ENCODE measurements at regions not wholly inside any gene's neighbourhood (a gene's known extent, or its start where the extent isn't known, plus 50 kb on each side); places are given as distances from the start of the nearest gene placed in this dataset.

- TF ChIP-seq BHLHE40 (IDR thresholded peaks at IDR 0.05; ENCODE audit: low read length) (no peak), TFDP2 (CRISPR knock-in tag; IDR thresholded peaks at IDR 0.05) (no peak), CTCF (CRISPR knock-in tag; IDR thresholded peaks at IDR 0.05) (no peak), MED8 (CRISPR knock-in tag; IDR thresholded peaks at IDR 0.05; ENCODE audit: insufficient replicate concordance) (no peak), JUND (CRISPR knock-in tag; IDR thresholded peaks at IDR 0.05) (no peak), ZNF501 (CRISPR knock-in tag; IDR thresholded peaks at IDR 0.05) (no peak), BRCA1 (CRISPR knock-in tag; IDR thresholded peaks at IDR 0.05) (no peak), MAX (IDR thresholded peaks at IDR 0.05) (no peak), ZNF761 (CRISPR knock-in tag; conservative IDR thresholded peaks at IDR 0.05) (no peak)
These were observed 169.9 kb upstream of the AGA start for GRCh38 chr4:177611974-177612664.

Data from HepG2 (cell line).